Prostate gland (tissue), 2 donors: ENCODE measurements at regions not wholly inside any gene's neighbourhood (a gene's known extent, or its start where the extent isn't known, plus 50 kb on each side); places are given as distances from the start of the nearest gene placed in this dataset.

Experiments
- DNase-seq: peaks from one replicate; pipeline ENCODE4 v3.0.0-alpha.2; 2019; ENCODE audit warnings: low spot score
- H3K27ac ChIP-seq, 2 donors: fragments of 200-600 bp; sonication (generic); 2 replicates each; pipeline ENCODE4 v1.5.1; 2017 to 2019
- H3K27me3 ChIP-seq: fragments of 200-600 bp; sonication (generic); replicated peaks from 2 replicates; pipeline ENCODE4 v1.5.1; 2019; ENCODE audit not compliant: insufficient read depth
- H3K36me3 ChIP-seq, 2 donors: fragments of 200-600 bp; sonication (generic); 1 replicate in 1 of 2; 2 replicates in 1 of 2; pipeline versions ENCODE4 v1.5.1 to v1.8.1; 2017 to 2019
- H3K4me1 ChIP-seq: fragments of 200-600 bp; sonication (generic); replicated peaks from 2 replicates; pipeline ENCODE4 v1.5.1; 2019
- H3K4me3 ChIP-seq, 2 donors: fragments of 200-600 bp; sonication (generic); 2 replicates each; pipeline ENCODE4 v1.5.1; 2017 to 2019
- H3K9me3 ChIP-seq: fragments of 200-600 bp; sonication (generic); 2 replicates; pipeline ENCODE4 v1.5.1; 2017
- CTCF ChIP-seq, 4 experiments: fragments of 200-600 bp in 2 of 4; fragments of 450-650 bp in 2 of 4; sonication (generic) in 2 of 4; IDR thresholded peaks; 1 replicate in 3 of 4; 2 replicates in 1 of 4; pipeline ENCODE4 v1.5.1; 2016 to 2019; ENCODE audit warnings: antibody characterized with exemption in 4 of 4, mild to moderate bottlenecking in 2 of 4, moderate library complexity in 2 of 4
- POLR2A ChIP-seq: fragments of 450-650 bp; IDR thresholded peaks from one replicate; pipeline ENCODE4 v1.6.1; 2016; ENCODE audit warnings: antibody characterized with exemption, mild to moderate bottlenecking
- POLR2AphosphoS5 ChIP-seq: sonication (generic); formaldehyde crosslinking; IDR thresholded peaks from one replicate; pipeline ENCODE4 v1.6.1; 2017; ENCODE audit warnings: antibody characterized with exemption
- WGBS: methylation state at CpG from one replicate; pipeline ENCODE4 v1.1.5; 2018; 5-methylcytosine and 5-hydroxymethylcytosine counted together
- intact Hi-C: fragments of 100-400 bp; cut with DNase I; formaldehyde crosslinking; loops from one replicate; pipeline ENCODE4 v1.14.2; 2022

GRCh38 chrX:10021461-10022272 is 54.5 kb downstream of the CLDN34 start:
- Histone ChIP-seq H3K4me3 (no peak overlapping the region), H3K27ac (no peak overlapping the region), H3K4me1 (no peaks in the 10 kb centered on the region), H3K36me3 (no peaks in the 10 kb centered on the region), H3K9me3 (no peaks in the 10 kb centered on the region), H3K27me3 (no peaks in the 10 kb centered on the region)
- TF ChIP-seq POLR2A (no peak), CTCF (IDR thresholded peaks at IDR 0.05) (no peak), POLR2AphosphoS5 (no peak)
- intact Hi-C loops, result no loop called here
- DNase-seq, result no peak
- 84% methylated on average over 9 of the region's 9 CpGs for WGBS

GRCh38 chrX:10022273-10022541 is 55.0 kb downstream of the CLDN34 start:
- no peak overlapping the region for H3K27ac ChIP-seq
- no peaks in the 10 kb centered on the region for H3K9me3 ChIP-seq
- no peaks in the 10 kb centered on the region for H3K27me3 ChIP-seq
- WGBS, result 88% methylated on average over 5 of the region's 5 CpGs
- H3K4me3 ChIP-seq, result no peak overlapping the region
- H3K36me3 ChIP-seq, result no peaks in the 10 kb centered on the region
- intact Hi-C loops, result no loop called here
- TF ChIP-seq CTCF (IDR thresholded peaks at IDR 0.05) (no peak), POLR2AphosphoS5 (no peak), POLR2A (no peak)
- no peak for DNase-seq
- no peaks in the 10 kb centered on the region for H3K4me1 ChIP-seq

GRCh38 chrX:10022580-10023245 is 55.6 kb downstream of the CLDN34 start:
- no peaks in the 10 kb centered on the region for H3K36me3 ChIP-seq
- TF ChIP-seq CTCF (IDR thresholded peaks at IDR 0.05), result no peak
- no peak for TF ChIP-seq POLR2A
- no peak for TF ChIP-seq POLR2AphosphoS5
- WGBS, result 69% methylated on average over 10 of the region's 10 CpGs
- no peak for DNase-seq
- H3K27me3 ChIP-seq, result no peaks in the 10 kb centered on the region
- H3K27ac ChIP-seq, result no peak overlapping the region
- no peaks in the 10 kb centered on the region for H3K4me1 ChIP-seq
- intact Hi-C loops, result no loop called here
- H3K9me3 ChIP-seq, result no peaks in the 10 kb centered on the region
- no peak overlapping the region for H3K4me3 ChIP-seq

- intact Hi-C loops, result no loop called here
- Histone ChIP-seq H3K4me1 (no peaks in the 10 kb centered on the region), H3K27me3 (no peaks in the 10 kb centered on the region)
Observed at GRCh38 chrX:10023821-10024220, 56.7 kb downstream of the CLDN34 start.

More at GRCh38 chrX:10023821-10024220, 56.7 kb downstream of the CLDN34 start:
- Histone ChIP-seq H3K27ac (no peak overlapping the region), H3K9me3 (no peaks in the 10 kb centered on the region), H3K36me3 (no peaks in the 10 kb centered on the region), H3K4me3 (no peak overlapping the region)
- TF ChIP-seq POLR2AphosphoS5, result no peak
- no peak for TF ChIP-seq CTCF (IDR thresholded peaks at IDR 0.05)
- no peak for TF ChIP-seq POLR2A
- no peak for DNase-seq
- WGBS, result 95% methylated on average over 7 of the region's 7 CpGs
